Uterus (tissue), 2 donors: ENCODE measurements at regions not wholly inside any gene's neighbourhood (a gene's known extent, or its start where the extent isn't known, plus 50 kb on each side); places are given as distances from the start of the nearest gene placed in this dataset.

Experiments used
- POLR2A ChIP-seq, 2 donors: fragments of 450-650 bp; IDR thresholded peaks; one replicate each; pipeline ENCODE4 v1.6.1; 2016; ENCODE audit warnings: antibody characterized with exemption in 2 of 2, mild to moderate bottlenecking in 1 of 2, moderate library complexity in 1 of 2
- TF ChIP-seq, protein P1 (sequence below), 4 experiments: fragments of 200-600 bp in 2 of 4; fragments of 450-650 bp in 2 of 4; sonication (generic) in 2 of 4; IDR thresholded peaks; one replicate each; pipeline ENCODE4 v1.5.1; 2016 to 2019; ENCODE audit warnings: antibody characterized with exemption in 4 of 4, mild to moderate bottlenecking in 2 of 4, moderate library complexity in 1 of 4

DNA sequence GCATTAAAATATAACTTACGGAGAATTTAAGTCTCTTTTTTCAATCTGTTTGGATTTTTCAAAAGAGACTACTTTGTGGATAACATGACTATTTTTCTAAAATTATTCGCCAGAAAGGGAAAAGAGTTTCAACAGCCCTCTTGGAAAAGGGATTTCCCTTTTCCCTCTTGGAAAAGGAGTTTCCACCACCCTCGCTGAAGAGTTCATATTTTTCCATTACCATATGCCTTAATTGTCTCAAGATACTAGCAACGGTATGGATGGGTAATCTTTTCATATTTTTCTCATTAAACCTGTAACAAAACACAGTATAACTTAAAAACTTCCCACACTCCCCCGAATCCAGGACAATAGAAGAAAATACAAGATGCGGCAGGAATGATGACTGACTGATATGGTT, 66.1 kb upstream of the SPATA12 start:
- TF ChIP-seq, protein P1, sequence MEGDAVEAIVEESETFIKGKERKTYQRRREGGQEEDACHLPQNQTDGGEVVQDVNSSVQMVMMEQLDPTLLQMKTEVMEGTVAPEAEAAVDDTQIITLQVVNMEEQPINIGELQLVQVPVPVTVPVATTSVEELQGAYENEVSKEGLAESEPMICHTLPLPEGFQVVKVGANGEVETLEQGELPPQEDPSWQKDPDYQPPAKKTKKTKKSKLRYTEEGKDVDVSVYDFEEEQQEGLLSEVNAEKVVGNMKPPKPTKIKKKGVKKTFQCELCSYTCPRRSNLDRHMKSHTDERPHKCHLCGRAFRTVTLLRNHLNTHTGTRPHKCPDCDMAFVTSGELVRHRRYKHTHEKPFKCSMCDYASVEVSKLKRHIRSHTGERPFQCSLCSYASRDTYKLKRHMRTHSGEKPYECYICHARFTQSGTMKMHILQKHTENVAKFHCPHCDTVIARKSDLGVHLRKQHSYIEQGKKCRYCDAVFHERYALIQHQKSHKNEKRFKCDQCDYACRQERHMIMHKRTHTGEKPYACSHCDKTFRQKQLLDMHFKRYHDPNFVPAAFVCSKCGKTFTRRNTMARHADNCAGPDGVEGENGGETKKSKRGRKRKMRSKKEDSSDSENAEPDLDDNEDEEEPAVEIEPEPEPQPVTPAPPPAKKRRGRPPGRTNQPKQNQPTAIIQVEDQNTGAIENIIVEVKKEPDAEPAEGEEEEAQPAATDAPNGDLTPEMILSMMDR (IDR thresholded peaks at IDR 0.05), result no peak
- no peak for TF ChIP-seq POLR2A (IDR thresholded peaks at IDR 0.05)
